NT2/D1 (cell line): ENCODE measurements at regions not wholly inside any gene's neighbourhood (a gene's known extent, or its start where the extent isn't known, plus 50 kb on each side); places are given as distances from the start of the nearest gene placed in this dataset.

Experiments used
- SUZ12 ChIP-seq: IDR thresholded peaks from 2 replicates; pipeline ENCODE4 v1.6.1; 2011; ENCODE audit not compliant: insufficient read length, insufficient read depth; ENCODE audit errors: extremely low read depth
- YY1 ChIP-seq: IDR thresholded peaks from 2 replicates; pipeline ENCODE4 v1.6.1; 2011; ENCODE audit not compliant: insufficient read length, insufficient read depth
- ZNF274 ChIP-seq: IDR thresholded peaks from 2 replicates; pipeline ENCODE4 v1.6.1; 2011; ENCODE audit warnings: mild to moderate bottlenecking, low read depth, low read length

DNA sequence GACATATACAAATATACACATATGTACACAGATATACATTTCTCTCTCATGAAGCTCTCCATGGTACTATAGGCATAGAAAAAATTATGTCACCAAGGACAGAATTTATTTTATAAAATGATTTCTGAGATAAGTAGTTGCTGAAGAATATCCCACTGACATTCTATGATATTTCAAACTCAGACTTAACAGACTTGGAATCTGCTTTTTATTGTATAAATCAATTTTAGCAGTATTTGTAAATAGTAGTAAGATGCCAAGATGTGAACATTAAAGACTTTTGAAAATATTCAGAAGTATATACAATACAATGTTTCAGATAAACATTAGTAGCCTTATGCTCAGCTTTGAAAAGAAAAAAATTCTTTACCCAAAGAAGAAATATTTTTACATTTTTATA is 107.4 kb upstream of the ARGLU1 start:
- TF ChIP-seq SUZ12 (no peak), YY1 (no peak), ZNF274 (no peak)
